SHP77 (cell line): ENCODE measurements at regions not wholly inside any gene's neighbourhood (a gene's known extent, or its start where the extent isn't known, plus 50 kb on each side); places are given as distances from the start of the nearest gene placed in this dataset.
"Not testable (repeated sequence)": the region's sequence is repeated elsewhere in the genome, so short reads cannot be mapped to it uniquely, and the experiment has no call there.

Source experiments
- DNase-seq, 2 experiments: peaks; one replicate each; lab custom pipeline; 2025; lab: John Stamatoyannopoulos, UW

DNA sequence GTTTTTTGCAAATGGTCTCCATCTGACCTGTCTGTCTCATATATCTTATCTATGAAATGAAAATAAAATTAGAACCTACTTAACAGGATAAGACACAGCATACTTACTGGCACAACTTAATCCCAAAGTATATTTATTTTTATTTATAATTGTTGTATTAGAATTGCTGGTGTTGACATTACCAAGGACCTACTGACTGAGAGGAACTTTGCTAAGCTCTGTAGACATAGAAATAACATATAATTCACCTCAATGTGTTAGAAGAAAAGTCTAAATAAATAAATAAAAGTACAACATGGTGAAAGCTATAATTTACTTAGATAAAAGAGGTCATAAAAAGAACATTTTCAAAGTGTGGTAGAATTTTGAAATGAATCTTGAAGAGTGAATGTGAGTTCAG lies 1650.5 kb upstream of the NUDT12 start:
- DNase-seq, result no peak

DNA sequence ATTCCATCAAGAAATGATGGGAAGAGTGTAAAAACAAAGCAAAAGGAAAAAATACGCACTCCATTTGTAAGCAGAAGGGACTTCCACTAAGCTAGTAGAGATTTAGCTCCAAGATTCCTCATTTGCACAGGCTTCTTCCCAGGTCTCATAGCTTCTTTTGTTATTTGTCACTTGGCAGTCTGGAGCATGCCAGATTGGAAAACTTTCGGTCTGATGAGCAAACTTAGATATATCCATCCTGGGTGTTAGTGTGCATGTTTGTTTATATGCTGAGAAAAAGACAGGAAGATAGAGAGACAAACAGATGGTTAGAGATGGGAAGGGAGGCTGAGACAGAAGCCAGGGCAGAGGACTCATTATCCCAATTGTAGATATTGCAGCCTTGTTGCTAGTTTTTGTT lies 1644.5 kb upstream of the NUDT12 start:
- DNase-seq, result no peak

DNA sequence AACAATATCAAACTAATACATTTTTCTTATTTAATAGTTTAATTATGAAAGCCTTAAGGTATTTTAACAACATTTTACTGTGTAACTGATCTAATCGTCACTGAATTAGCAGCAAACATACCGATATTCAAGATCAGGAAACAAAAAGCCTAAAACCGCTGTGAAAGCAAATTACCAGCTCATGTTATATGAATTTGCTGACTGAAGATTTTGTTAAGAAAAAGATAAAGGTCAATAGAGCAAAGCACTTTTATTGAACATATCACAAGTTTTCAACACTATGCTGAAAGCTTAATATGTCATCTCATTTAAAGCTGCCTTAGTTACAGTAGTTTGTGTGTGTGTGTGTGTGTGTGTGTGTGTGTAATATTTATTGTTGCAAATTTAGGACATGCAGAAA lies 1634.9 kb upstream of the NUDT12 start:
- DNase-seq, result no peak

DNA sequence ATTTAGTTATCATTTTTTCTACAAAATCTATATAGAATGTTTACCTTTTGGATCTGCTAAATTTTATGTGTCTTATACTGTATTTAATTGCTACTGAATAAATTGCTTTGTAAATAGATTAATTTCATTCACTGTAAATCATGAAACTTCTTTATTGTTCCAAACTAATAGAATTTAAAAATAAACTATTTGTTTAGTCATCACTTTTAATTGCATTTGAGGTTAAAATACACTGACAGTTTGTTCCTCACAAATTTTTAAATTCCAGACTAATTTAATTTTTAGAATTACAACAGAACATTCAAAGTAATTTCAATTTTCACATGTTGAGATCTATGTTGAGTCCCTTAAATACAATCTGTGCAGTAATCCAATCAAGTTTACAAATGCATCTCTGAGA lies 1633.2 kb upstream of the NUDT12 start:
- no peak for DNase-seq

DNA sequence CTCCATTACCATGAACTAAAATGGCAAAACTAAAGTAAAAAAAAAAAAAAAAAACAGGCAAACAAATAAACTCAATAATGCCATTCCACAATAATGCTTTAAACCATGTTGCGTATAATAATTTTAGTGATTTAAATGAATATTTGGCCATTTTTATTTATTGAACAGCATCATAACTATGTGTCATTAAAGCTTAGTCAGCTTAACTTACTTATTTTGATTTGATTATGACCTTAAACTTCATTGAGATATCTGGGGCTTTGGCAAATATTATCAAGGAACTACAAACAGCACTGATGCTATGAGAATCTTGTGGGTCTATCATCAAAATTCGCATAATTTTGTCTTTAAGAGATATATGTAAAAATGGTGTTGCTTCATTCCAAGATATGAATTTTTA lies 1610.3 kb upstream of the NUDT12 start:
- DNase-seq, result no peak

DNA sequence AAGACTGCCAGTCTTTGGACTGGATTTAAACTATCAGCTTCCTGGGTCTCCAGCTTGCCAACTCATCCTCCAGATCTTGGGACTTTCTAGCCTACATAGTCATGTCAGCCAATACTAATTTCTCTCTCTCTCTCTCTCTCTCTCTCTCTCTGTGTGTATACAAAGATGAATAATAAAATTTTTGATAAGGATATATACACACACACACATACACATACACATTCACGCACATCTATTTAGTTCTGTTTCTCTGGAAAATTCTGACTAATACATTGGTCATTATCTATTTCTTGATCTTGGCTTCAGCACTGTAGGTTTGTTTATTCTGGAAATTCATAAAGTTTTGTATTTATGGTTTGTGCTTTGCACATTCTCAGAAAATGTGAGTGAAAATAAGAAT lies 1606.2 kb upstream of the NUDT12 start:
- no peak for DNase-seq

DNA sequence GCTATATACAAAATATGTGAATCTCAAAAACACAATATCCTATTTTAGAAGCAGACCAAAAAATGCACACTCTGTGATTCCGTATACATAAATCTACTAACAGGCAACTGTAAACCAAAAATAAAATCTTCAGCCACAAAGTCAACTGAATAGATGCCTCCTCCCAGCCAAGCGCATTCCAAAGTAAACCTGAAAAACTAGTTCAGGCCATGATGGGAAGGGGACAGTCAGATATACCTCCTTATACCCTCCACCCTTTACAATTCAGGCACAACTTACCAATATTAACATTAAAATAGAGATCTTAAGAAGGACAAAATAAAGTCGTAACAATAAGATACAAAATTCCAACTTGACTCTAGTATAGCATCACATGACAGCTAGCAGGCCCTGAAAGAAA lies 1604.5 kb upstream of the NUDT12 start:
- DNase-seq, result no peak

DNA sequence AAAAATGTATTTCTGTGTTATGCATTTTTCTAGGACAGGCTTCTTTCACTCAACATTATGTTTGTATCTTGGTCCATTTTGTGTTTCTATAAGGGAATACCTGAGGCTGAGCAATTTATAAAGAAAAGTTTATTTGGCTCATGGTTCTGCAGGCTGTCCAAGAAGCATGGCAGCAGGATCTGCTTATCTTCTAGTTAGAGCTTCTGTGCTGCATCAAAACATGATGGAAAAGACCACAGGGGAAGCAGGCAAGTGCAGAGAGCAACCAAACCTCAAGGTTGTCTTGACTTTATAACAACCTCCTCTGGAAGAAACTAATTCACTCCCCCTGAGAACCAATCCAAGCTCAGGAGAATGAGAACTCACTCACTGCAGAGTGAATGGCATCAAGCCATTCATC lies 1601.0 kb upstream of the NUDT12 start:
- DNase-seq, result no peak

DNA sequence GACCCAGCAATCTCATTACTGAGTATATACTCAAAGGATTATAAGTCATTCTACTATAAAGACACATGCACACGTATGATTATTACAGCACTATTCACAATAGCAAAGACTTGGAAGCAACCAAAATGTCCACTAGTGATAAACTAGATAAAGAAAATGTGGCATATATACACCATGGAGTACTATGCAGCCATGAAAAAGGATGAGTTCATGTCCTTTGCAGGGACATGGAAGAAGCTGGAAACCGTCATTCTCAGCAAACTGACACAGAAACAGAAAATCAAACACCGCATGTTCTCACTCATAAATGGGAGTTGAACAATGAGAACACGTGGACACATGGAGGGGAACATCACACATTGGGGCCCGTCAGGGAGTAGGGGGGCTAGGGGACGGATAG lies 1600.0 kb upstream of the NUDT12 start:
- DNase-seq, result not testable (repeated sequence)

DNA sequence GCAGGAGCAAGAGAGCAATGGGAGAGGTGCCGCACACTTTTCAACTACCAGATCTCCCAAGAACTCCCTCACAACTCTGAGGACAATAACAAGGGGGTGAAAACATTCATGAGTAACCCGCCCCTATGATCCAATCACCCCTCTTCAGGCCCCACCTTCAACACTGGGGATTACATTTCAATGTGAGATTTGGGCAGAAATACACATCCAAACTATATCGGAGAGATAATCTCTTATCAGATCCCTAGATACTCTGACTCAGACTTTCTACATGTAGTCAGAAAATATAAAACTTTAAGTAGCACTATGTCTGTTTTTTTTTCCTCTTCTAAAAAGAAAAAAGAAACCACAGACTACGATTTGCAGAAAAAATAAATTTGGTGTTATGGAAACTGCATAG lies 1595.9 kb upstream of the NUDT12 start:
- no peak for DNase-seq

DNA sequence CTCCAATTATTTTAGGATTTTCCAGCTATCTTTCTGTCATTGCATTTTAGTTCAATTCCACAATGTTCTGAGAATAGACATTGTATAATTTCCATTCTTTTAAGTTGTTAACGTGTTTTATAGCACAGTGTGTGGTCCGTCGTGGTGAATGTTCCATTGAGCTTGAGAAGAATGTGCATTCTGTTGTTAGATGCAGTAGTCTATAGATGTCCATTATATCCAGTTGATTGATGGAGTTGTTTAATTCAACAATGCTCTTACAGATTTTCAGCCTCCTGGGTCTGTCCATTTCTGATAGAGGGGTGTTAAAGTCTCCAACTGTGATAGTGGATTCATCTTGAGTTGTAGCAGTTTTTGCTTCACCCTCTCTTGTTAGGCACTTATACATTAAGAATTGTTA lies 1587.7 kb upstream of the NUDT12 start:
- no peak for DNase-seq

DNA sequence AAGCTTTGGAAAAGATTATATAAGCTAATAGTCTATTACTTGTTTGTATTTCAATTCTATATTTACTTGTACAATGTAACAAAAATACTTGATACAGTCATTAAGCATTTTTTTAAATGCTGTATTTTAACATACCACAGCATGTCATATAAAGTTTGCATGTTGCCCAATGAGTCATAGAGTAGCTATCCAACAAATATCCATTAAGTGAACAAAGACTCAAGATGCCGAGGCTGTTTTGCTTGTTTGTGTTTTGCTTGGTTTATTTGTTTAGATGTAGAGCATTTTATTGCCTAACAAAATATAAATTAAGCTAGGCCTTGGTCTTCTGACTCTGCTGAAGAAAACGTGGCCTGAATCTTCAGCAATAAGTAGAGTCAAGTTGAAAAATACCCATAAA lies 1584.3 kb upstream of the NUDT12 start:
- no peak for DNase-seq

DNA sequence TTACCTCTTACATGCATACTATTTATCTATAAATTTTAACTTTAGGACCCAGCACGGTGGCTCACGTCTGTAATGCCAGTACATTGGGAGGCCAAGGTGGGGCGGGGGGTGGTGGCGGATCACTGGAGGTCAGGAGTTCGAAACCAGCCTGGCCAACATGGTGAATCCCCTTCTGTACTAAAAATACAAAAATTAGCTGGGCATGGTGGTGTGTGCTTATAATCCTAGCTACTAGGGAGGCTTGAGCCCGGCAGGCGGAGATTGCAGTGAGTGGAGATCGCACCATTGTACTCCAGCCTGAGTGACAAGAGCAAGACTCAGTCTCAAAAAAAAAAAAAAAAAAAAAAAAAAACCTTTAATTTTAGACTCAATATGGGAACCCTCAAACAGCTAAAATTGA lies 1582.6 kb upstream of the NUDT12 start:
- DNase-seq, result no peak

DNA sequence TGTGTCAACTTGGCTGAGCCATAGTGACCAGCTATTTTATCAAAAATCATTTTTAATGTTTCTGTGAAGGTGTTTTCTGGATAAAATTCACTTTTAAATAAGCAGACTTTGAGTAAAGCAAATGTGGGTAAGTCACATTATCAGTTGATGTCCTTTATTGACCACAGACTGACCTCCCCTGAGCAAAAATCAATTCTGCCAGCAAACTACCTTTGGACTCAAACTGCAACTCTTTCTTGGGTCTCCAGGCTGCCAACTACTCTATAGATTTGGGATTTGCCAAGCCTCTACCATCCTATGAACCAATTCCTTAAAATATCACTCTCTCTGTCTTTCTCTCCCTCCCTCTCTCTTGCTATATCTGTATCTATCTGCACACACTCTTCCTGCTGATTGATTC lies 1571.7 kb upstream of the NUDT12 start:
- DNase-seq, result no peak

DNA sequence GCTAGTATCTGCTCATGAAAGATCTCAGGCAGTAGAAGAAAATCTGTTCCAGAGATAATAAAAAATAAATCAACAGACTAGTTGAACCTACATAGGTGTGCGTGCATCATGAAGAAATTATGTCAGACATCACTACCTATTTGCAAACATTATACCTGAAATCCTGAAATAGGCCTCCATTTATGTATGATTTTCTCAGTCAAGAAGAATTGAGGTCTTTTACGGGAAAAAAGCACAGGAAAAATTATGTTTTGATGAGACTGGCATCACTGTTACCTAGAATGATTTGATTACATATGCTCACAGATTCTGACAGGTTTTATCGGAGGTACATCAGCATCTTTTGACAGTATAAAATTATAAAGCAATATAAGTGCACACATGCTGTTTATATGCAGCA lies 1570.5 kb upstream of the NUDT12 start:
- DNase-seq, result no peak

DNA sequence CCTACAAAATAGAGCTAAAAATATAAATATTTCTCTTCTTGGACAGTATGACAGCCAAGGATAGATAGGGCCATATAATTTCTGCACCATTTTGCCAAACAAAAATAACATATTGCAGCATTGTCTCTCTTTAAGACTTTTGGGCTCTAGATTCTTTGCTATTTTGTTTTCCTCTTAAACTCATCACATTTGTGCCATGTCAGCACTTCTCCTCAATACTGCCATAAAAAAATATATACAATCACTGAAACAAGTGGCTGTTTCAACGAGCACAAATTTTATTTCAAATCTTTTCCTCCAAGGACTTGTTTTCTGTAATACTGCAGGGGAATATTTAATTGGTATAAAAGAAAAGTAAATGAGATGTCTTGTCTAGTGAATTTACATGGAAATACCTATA lies 1570.0 kb upstream of the NUDT12 start:
- DNase-seq, result no peak

DNA sequence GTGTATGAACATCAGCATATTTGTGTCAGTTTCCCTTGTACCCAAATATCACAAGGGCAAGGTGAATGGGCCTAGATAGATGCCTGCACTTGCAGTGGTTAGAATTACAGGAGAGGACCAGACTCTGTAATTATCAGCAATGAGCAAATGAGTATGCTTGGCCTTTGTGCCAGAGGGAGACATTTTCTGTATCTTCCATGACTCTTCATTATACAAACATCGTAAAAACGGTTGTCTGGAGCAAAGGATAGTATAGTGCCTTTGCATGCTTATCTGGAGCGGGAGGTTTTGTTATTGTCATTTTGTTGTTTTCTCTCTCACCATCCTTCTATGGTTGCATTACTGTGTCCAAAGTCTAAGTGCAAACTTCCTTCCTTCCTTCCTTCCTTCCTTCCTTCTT lies 1568.5 kb upstream of the NUDT12 start:
- no peak for DNase-seq

DNA sequence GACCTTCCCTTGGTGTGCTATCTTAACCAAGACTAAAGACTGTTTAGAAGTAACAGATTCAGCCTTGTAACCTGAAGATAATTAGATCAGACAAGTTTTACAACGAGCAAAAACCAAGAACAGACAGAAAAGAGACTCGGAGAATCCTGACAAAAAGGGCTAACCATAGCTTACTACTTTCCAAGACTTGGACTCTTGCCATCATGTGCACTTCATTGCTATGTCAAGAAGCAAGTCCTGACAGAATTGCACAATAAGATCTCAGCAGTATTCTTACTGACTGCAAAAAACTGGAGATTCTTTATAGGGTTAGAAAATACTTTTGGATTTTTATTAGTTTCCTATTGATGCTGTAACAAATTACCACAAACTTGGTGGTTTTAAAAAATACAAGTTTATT lies 1539.0 kb upstream of the NUDT12 start:
- DNase-seq, result no peak

DNA sequence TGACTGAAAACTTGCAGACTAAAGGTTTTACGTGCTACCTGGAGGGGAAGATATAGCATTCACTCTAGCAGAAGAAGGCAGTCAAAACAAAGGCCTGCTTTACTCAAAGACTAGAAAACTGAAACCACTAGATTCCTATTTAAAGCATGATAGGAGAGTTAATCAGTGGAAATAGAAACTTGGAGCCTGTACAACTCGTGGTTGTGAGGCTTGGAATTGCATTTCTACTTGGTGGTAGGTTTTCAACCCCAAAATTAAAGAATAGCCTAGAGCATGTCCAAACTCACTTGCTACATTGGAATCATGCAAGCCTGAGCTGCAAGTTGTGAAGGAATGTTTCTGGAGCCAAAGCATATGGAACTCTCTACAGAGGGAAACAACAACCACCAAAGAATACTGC lies 1526.4 kb upstream of the NUDT12 start:
- DNase-seq, result no peak

DNA sequence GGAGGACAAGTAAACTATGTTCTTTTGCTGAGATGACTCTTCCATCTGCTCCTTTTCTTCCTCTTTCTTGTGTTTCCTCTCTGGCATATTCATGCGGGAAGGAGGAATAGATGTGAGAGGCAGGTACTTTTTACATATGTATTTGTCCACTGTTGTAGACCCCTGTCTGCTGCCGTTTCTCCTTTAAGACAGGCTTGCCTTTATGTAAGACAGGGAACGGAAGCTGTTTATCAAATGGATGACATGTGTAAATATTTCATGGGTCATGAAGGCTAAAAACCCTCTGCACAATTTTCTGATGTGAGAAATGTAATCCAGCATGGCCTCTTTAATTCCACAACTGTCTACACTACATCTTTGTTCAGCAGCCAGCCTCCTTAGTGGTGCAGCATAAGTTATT lies 1525.5 kb upstream of the NUDT12 start:
- no peak for DNase-seq

DNA sequence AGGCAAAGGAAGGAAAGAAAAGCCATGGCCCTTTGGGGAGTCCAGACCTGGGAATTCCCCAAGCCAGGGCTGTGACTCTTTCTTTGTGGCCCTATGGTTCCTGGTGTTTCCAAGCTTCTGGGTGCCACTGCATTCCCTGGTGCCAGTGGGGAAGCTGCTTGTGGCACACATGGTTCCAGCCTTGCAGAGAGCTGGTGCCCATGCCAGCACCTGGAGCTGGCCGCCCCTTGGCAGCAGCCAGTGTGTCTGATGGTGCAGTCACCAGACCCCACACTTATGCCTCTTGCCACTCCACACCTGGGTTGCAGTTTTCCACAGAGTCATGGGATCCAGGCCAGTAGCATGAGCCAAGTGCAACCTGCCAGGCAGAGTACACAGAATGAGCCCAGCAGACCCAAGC lies 1495.3 kb upstream of the NUDT12 start:
- DNase-seq, result no peak

DNA sequence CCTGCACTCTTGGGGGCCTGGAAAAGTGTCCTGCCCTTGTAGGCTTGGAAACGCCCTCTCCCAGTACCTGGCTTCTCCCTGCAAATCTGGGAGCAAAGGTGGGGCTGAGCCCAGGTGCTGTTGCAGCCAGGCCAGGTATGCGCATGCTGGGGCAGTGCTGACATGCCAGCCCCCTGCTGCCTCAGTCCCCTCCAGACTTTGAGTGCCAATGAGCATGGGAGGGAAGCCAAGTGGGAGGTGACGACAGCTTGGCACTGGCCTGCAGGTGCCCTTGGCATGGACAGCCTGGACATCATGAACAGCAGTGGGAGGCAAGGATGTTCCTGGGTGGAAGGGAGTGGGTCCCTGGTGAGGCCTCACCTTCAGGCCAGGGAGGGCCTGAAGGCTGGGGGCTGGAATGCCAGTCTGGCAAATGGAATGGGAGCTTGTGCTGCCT lies 1494.4 kb upstream of the NUDT12 start:
- DNase-seq, result no peak

DNA sequence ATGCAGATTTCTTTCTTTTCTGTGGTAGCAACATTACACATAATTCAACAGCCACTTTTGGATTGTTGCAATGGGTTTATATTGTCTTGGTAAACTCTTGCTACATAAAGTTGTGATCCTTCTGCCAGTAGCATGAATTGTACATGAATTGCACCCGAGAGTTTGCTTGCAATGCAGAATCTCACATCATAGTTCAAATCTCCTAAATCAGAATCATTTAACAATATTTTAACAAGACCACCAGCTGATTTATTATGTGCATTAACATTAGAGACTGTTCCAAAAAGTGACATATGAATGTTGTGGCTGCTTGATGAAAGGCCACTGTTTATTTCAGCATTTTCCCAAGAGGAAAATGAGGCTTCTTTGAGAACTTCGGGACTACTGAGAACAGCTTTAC lies 1491.8 kb upstream of the NUDT12 start:
- no peak for DNase-seq

DNA sequence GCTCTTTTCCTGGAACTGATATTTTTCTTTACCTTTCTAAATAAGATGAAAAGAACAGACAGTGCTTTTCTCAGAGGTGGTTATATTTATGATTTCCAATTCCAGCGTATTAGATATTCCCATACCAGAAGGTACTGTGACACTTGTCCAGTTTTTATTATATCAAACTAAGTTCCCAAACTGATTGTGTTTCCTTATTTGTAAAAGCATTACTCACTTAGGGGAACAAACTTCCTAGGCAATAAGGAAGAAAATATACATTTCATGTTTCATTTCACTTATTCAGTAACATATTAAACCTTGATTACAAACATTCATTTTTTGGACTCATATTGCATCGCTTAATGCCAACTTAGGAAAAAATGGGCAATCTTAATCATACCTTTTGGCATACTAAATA lies 1480.0 kb upstream of the NUDT12 start:
- DNase-seq, result no peak

DNA sequence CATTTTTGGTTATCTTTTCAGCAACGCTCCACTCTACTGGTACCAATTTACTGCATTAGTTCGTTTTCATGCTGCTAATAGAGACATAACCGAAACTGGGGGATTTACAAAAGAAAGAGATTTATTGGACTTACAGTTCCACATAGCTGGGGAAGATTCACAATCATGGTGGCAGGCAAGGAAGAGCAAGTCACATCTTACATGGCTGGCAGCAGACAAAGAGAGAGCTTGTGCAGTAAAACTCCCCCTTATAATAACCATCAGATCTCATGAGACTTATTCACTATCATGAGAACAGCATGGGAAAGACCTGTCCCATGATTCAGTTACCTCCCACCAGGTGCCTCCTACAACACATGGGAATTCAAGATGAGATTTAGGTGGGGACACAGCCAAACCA lies 1474.2 kb upstream of the NUDT12 start:
- DNase-seq, result not testable (repeated sequence)
